Fibroblast of the aortic adventitia (primary cell): ENCODE measurements at regions not wholly inside any gene's neighbourhood (a gene's known extent, or its start where the extent isn't known, plus 50 kb on each side); places are given as distances from the start of the nearest gene placed in this dataset.

Experiments used
- DNase-seq: peaks from one replicate; pipeline ENCODE4 v3.0.0-alpha.2; 2010; ENCODE audit warnings: low read depth
- H3K4me3 ChIP-seq: 2 replicates; pipeline ENCODE4 v1.5.1; 2011; ENCODE audit warnings: low read depth, mild to moderate bottlenecking, control low read depth, low read length, moderate library complexity
- TF ChIP-seq, protein P1 (sequence below): IDR thresholded peaks from 2 replicates; pipeline ENCODE4 v1.5.1; 2011; ENCODE audit warnings: mild to moderate bottlenecking, low read length, control low read depth, inconsistent platforms; ENCODE audit not compliant: insufficient read depth

- peak; percentile 77 for DNase-seq
- no peak overlapping the region for H3K4me3 ChIP-seq
- TF ChIP-seq, protein P1, sequence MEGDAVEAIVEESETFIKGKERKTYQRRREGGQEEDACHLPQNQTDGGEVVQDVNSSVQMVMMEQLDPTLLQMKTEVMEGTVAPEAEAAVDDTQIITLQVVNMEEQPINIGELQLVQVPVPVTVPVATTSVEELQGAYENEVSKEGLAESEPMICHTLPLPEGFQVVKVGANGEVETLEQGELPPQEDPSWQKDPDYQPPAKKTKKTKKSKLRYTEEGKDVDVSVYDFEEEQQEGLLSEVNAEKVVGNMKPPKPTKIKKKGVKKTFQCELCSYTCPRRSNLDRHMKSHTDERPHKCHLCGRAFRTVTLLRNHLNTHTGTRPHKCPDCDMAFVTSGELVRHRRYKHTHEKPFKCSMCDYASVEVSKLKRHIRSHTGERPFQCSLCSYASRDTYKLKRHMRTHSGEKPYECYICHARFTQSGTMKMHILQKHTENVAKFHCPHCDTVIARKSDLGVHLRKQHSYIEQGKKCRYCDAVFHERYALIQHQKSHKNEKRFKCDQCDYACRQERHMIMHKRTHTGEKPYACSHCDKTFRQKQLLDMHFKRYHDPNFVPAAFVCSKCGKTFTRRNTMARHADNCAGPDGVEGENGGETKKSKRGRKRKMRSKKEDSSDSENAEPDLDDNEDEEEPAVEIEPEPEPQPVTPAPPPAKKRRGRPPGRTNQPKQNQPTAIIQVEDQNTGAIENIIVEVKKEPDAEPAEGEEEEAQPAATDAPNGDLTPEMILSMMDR, result no peak
These were observed 122.9 kb upstream of the COL3A1 start for GRCh38 chr2:188851311-188851710.

- peak; percentile 16 for DNase-seq
- H3K4me3 ChIP-seq, result no peak overlapping the region
- TF ChIP-seq, protein P1, result no peak
These were observed 122.3 kb upstream of the COL3A1 start for GRCh38 chr2:188851826-188852225.

DNA sequence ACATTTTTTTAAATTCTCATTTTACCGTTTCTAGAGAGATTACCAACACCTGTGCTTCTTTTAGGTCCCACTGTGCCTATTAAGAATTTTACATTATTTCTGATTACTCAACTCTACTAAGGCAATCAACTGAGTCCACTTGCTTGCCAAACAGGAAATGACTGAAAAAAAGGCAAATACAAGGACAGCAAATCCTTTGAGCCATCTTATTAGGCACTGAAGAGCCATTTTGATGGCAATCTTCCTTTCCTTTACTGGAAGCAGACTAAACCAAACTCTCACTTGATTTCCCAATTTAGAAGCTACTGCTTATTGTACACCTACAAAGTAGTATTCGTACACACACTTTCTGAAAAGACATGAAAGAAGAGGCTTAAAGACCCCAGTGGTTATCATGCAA lies 121.4 kb upstream of the COL3A1 start:
- H3K4me3 ChIP-seq, result no peak overlapping the region
- TF ChIP-seq, protein P1, result no peak
- peak; percentile 35 for DNase-seq

- TF ChIP-seq, protein P1, result no peak
- no peak overlapping the region for H3K4me3 ChIP-seq
- DNase-seq, result peak; percentile 91
These were observed 120.9 kb upstream of the COL3A1 start for GRCh38 chr2:188853307-188853706.

DNA sequence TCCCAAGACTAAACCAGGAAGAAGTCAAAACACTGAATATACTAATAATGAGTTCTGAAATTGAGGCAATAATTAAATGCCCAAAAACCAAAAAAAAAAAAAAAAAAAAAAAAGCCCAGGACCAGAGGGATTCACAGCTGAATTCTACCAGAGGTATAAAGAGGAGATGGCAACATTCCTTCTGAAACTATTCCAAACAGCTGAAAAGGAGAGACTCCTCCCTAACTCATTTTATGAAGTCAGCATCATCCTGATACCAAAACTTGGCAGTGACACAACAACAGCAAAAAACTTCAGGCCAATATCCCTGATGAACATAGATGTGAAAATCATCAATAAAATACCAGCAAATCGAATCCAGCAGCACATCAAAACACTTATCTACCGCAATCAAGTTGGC lies 108.5 kb upstream of the COL3A1 start:
- peak; percentile 49 for DNase-seq
- TF ChIP-seq, protein P1, result no peak
- no peak overlapping the region for H3K4me3 ChIP-seq

DNA sequence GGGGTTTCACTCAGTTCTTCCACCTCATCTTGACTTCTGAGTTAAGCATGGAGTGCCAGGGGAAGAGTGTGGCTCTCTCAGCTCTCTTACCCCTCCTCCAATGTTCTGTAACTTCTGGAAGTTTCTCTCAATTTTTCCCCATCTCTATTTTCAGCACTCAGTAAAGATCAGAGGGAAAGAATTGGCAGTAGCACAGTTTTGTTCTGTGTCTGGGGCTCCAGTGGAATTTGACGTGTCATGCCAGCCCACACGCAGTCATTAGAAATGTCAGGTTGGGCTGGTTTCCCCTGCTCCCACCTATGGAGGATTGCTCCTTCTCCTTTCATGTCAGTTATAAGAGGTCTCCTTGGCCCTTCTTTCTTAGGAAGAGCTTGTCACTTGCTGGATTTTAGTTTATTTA lies 104.6 kb upstream of the COL3A1 start:
- H3K4me3 ChIP-seq, result no peak overlapping the region

DNA sequence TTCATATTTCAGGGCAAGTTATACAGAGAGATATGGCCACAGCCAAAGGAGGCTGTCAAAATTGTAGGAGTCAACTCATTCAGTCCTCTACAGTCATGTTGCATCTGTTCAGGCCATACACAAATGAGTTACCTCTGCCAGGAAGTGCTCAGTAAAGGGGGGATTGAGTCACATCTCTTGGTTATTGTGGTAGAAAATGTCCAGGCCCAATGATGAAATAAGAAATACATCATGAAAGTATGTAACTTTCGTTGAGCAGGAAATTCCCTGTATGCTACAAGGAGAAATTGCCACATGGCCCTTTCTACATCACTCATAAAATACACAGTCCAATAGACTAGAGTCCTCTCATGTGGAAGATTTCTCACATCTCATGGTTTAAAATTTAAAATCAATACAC lies 103.9 kb upstream of the COL3A1 start:
- TF ChIP-seq, protein P1, result no peak
- DNase-seq, result peak; percentile 95
- no peak overlapping the region for H3K4me3 ChIP-seq

More for the DNA sequence above, 104.6 kb upstream of the COL3A1 start:
- peak; percentile 64 for DNase-seq
- TF ChIP-seq, protein P1, result no peak
